ENCODE measurements at regions not wholly inside any gene's neighbourhood (a gene's known extent, or its start where the extent isn't known, plus 50 kb on each side); places are given as distances from the start of the nearest gene placed in this dataset.

GRCh38 chr2:129681788-129682187 is 297.7 kb upstream of the RAB6C start:
- DNase-seq (ENCODE audit: low spot score): no peak

- no peak for DNase-seq (ENCODE audit: low spot score)
Measured at GRCh38 chr2:129689653-129690448, 289.6 kb upstream of the RAB6C start.

- DNase-seq (ENCODE audit: low spot score): no peak
Measured at GRCh38 chr2:129695496-129695895, 284.0 kb upstream of the RAB6C start.

GRCh38 chr2:129698593-129698992 is 280.9 kb upstream of the RAB6C start:
- DNase-seq (ENCODE audit: low spot score): no peak

- DNase-seq (ENCODE audit: low spot score): no peak
Measured at GRCh38 chr2:129699781-129700573, 279.5 kb upstream of the RAB6C start.

- no peak for DNase-seq (ENCODE audit: low spot score)
Measured at GRCh38 chr2:129702416-129703176, 276.9 kb upstream of the RAB6C start.

GRCh38 chr2:129705085-129705484 is 274.4 kb upstream of the RAB6C start:
- no peak for DNase-seq (ENCODE audit: low spot score)

- DNase-seq (ENCODE audit: low spot score): no peak
Measured at GRCh38 chr2:129707800-129708199, 271.7 kb upstream of the RAB6C start.

GRCh38 chr2:129708221-129708967 is 271.1 kb upstream of the RAB6C start:
- no peak for DNase-seq (ENCODE audit: low spot score)

GRCh38 chr2:129709001-129709955 is 270.2 kb upstream of the RAB6C start:
- DNase-seq (ENCODE audit: low spot score): no peak

- DNase-seq (ENCODE audit: low spot score): no peak
Measured at GRCh38 chr2:129709956-129710598, 269.4 kb upstream of the RAB6C start.

GRCh38 chr2:129710670-129711495 is 268.6 kb upstream of the RAB6C start:
- no peak for DNase-seq (ENCODE audit: low spot score)

GRCh38 chr2:129711816-129712675 is 267.4 kb upstream of the RAB6C start:
- DNase-seq (ENCODE audit: low spot score): no peak

- DNase-seq (ENCODE audit: low spot score): no peak
Measured at GRCh38 chr2:129712676-129712985, 266.8 kb upstream of the RAB6C start.

GRCh38 chr2:129713337-129713736 is 266.1 kb upstream of the RAB6C start:
- no peak for DNase-seq (ENCODE audit: low spot score)

GRCh38 chr2:129716781-129717559 is 262.5 kb upstream of the RAB6C start:
- DNase-seq (ENCODE audit: low spot score): no peak

- no peak for DNase-seq (ENCODE audit: low spot score)
Measured at GRCh38 chr2:129717560-129718130, 261.8 kb upstream of the RAB6C start.
